GM18907 (cell line): ENCODE measurements at regions not wholly inside any gene's neighbourhood (a gene's known extent, or its start where the extent isn't known, plus 50 kb on each side); places are given as distances from the start of the nearest gene placed in this dataset.
"Not testable (repeated sequence)": the region's sequence is repeated elsewhere in the genome, so short reads cannot be mapped to it uniquely, and the experiment has no call there.

Experiments used
- ATAC-seq: cut with Tn5 transposase; IDR thresholded peaks from one replicate; pipeline ENCODE4 v1.9.1; 2021; ENCODE audit warnings: mild to moderate bottlenecking, moderate library complexity; ENCODE audit not compliant: unreplicated experiment

- ATAC-seq: no peak
These were observed 50.9 kb upstream of the UBASH3B start for GRCh38 chr11:122604621-122605020.

- ATAC-seq: no peak
These were observed 54.1 kb upstream of the UBASH3B start for GRCh38 chr11:122601141-122602125.

DNA sequence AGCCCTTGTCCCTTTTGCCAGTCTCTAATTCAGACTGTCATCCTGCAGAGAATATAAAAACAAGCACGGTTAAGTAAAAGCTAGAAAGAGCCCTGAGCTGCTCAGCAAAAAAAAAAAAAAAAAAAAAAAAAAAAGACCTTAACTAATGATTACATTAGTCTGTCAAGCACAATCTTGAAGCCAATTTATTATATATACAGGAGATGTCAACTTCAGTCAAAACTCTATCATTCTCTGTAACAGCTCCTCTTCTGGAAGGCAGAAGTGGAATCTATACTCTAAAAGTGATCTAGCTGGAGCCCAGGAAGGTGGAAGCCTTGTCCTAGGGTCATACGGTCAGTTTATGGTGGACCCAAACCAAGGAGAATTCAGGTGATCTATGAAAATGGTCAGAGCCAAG, 55.2 kb upstream of the UBASH3B start:
- ATAC-seq: no peak

DNA sequence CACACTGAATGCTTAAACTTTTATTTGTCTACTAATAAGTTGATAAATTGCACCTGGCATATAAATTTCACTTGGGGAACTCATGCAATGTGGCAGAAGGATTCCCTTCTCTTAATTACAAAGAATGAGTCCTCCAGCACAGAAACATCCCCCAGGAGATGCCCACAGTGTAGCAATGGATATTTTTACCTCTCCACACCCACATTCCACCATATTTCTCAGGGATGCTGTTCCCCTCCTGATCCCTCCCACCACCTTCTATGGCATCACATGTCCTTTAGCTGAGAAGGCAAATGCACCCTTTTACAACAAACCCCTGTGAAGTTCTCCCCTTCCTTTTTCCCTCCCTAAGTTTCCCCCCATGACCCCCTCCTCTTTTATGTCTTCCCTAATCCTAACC, 56.1 kb upstream of the UBASH3B start:
- ATAC-seq: no peak

GRCh38 chr11:122598971-122599370, 56.6 kb upstream of the UBASH3B start:
- no peak for ATAC-seq

DNA sequence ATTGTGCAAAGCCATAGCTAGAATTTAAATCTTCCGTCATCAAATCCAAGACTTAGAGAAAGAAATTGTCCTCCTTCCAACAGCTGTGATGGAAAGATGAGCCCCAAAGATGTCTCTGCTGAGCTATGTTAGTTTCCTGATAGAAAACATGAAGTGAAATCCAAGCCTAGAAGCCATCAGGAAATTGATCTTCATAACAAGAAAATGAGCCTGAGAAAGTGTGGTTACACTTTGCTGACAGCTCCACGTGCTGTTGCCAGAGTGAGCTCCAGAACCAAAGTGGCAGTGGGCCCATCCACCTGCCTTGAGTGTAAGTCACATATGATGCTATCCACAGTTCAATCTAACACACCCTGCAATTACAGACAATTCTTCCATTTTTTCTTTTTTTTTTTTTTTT, 58.0 kb upstream of the UBASH3B start:
- no peak for ATAC-seq

- ATAC-seq: no peak
These were observed 60.4 kb upstream of the UBASH3B start for GRCh38 chr11:122594986-122595645.

- ATAC-seq: no peak
These were observed 61.8 kb upstream of the UBASH3B start for GRCh38 chr11:122593473-122594420.

DNA sequence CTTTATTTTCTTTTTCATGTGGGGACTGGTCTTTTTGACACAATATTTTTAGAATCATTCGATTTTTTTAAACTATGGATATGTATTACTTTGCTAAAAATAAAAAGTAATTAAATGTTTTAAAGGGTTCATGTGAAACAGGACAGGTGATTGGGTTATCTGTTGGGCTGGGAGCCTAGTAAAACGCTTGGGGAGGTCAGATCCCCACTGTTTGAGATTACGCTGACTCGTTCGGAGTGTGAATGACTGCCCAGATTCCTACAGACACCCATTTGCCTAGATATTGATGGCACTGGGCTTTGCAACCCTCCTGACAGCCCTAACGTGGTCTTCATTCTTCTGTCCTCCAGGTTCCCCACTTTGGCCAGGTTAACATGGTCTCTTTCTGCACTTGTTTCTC, 62.9 kb upstream of the UBASH3B start:
- ATAC-seq: no peak

DNA sequence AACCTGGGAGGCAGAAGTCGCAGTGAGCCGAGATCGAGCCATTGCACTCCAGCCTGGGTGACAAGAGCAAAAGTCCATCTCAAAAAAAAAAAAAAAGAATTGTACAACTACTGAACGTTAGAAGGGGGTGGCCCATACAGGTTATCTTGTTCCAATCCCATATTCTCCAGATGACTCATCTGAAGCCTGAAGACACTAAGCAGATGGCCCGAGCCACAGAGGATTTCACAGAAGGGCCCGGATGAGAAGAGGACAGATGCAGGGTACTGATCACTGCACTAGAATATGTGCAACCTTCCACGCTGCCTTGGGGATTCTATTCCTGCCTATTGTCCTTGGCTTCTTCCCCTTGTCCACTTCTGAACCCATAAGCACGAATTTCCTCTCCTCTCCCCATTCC, 70.9 kb upstream of the UBASH3B start:
- ATAC-seq: no peak

DNA sequence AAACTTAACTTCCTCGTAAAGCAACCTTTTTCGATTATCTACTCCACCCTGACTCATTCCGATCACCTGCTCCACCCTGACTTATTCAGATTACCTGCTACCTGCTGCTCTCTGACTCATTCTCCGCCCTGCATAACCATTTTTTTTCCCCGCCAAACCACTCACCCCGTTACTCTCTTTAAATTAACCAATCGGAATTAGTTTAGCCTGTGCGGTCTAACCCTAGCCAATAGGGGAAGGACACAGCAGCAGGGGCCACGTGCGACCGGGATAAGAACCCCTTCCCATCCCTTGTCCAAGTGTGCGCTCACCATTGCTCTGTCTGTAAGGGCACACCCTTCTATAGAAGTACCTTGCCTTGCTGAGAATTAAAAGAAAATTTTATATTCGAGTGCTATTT, 75.5 kb upstream of the UBASH3B start:
- not testable (repeated sequence) for ATAC-seq

DNA sequence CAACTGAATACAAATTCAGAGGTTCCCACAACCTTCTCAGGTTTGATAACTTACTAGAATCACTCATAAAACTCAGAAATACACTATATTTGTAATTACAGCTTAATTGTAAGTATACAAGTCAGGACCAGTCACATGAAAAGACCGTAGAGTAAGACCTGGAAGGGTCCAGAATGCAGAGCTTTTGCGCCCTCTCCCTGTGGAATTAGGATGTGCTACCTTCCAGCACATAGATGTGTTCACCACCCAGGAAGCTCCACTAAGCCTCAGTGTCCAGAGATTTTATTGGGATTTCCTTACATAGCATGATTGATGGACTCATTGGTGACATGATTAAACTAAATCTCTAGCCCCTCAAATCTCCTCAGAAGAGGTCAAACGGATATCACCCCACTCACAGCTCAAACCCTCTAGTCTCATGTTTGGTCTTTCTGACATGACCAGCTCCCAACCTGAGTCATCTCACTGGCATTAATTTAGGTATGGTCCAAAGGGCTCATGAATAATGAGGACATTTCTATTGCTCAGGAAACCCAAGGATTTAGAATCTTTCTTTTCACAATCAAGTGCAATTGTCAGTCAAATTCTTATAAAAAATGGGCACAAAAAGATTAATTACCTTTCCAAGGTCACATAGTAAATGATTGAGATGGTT, 77.2 kb upstream of the UBASH3B start:
- ATAC-seq: no peak

GRCh38 chr11:122572592-122572991, 82.9 kb upstream of the UBASH3B start:
- no peak for ATAC-seq

DNA sequence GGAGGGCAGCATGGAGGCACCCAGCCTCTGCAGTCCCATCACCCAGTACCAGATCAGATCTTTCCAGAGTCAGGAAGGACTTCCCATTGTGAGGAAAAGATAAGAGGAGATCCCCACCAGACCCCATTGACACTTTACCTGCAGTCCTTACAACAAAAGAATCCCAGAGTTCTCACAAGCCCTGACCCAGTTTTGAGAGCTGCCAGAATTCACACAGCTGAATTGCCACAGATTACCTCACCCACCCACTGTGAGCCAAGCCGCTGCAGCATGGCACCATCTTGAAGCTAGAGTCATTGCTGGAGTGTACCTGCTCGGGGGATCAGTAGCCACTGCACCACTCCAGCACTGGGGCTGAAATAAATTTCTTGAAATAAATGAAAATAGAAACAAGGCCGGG, 91.8 kb upstream of the UBASH3B start:
- ATAC-seq: no peak

DNA sequence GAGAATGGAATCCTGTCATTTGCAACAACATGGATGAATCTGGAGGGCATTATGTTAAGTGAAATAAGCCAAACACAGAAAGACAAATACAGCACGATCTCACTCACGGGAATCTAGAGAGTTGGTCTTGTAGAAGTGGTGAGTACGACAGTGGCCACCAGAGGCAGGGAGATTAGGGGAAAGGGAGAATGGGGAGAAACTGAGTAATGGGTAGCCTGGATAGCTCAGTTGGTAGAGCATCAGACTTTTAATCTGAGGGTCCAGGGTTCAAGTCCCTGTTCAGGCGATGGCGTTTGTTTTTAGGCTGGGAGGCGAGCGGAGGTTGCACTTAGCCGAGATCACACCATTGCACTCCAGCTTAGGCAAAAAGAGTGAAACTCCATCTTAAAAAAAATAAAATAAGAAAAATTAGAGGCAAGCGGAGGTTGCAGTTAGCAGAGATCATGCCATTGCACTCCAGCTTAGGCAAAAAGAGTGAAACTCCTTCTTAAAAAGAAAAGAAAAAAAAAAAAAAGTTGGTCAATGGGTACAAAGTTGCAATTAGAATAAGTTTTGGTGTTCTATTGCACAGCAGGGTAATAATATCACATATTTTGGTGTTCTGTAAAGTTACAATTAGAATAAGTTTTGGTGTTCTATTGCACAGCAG, 95.7 kb upstream of the UBASH3B start:
- no peak for ATAC-seq

- not testable (repeated sequence) for ATAC-seq
These were observed 96.3 kb upstream of the UBASH3B start for GRCh38 chr11:122559218-122559617.

- ATAC-seq: not testable (repeated sequence)
These were observed 98.4 kb upstream of the UBASH3B start for GRCh38 chr11:122557163-122557562.

GRCh38 chr11:122556605-122557004, 98.9 kb upstream of the UBASH3B start:
- ATAC-seq: no peak

DNA sequence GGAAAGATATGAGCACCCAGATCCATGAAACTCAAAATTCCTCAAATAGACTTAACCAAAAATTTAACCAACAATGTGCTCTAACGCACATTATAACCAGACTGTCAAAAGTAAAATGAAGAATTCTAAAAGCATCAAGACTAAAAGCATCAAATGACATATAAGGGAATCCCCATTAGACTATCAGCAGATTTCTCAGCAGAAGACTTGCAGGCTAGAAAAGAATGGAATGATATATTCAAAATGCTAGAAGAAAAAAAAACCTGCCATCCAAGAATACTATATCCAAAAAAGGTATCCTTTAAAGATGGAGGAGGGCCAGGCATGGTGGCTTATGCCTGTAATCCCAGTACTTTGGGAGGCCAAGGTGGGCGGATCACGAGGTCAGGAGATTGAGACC, 117.5 kb upstream of the UBASH3B start:
- ATAC-seq: no peak

DNA sequence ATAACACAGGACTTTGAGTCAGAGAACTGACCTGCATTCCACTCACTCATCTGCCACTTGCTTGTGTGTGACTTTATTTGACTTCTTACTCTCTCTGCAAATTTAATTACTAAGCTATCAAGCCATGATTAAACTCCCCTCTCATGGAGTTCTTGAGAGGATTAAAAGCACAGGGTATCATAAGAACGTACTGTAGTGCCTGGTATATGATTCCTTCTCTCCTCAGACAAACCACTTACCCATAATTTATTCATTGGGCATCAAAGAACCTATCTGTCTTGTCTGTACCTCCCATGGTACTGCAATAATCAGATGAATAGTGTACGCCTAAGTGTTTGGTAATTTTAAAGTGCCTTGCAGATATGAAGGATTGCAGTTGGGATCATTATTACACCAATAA, 130.6 kb upstream of the UBASH3B start:
- no peak for ATAC-seq
